ENCODE measurements at regions not wholly inside any gene's neighbourhood (a gene's known extent, or its start where the extent isn't known, plus 50 kb on each side); places are given as distances from the start of the nearest gene placed in this dataset.

DNA sequence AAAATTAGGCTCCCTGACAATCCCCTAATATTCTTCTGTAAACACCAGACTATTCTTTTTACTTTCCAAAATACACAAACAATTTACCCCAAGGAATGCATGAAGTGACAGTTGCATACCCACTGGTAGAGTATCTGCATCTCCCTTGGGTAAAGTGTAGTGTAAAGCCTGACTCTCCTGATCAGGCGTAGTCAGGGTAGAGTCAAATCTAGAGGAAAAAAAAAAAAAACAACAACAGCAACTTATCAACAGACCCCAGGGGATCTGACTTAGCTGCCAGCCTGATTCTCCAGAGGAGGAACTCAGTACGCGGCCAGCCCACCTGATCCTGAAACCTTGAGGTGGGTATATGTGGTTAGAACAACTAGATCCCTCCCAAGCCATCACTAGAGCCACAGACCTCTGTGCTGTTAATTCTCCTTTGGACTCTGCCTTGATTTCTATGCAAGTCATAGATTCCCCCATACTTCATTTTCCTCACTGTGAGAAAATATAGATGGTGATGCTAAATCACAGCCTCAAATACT is 61.0 kb downstream of the ZNF608 start:
- TF ChIP-seq ZNF764 (CRISPR knock-in tag; IDR thresholded peaks at IDR 0.05; ENCODE audit: low read depth): no peak
- no peak for TF ChIP-seq RAD51 (IDR thresholded peaks at IDR 0.05; ENCODE audit: borderline replicate concordance, low read depth)
- no peak for TF ChIP-seq NR2C2 (CRISPR knock-in tag; IDR thresholded peaks at IDR 0.05)
- TF ChIP-seq NR2C2 (tag; IDR thresholded peaks at IDR 0.05): no peak
- TF ChIP-seq, protein P1, sequence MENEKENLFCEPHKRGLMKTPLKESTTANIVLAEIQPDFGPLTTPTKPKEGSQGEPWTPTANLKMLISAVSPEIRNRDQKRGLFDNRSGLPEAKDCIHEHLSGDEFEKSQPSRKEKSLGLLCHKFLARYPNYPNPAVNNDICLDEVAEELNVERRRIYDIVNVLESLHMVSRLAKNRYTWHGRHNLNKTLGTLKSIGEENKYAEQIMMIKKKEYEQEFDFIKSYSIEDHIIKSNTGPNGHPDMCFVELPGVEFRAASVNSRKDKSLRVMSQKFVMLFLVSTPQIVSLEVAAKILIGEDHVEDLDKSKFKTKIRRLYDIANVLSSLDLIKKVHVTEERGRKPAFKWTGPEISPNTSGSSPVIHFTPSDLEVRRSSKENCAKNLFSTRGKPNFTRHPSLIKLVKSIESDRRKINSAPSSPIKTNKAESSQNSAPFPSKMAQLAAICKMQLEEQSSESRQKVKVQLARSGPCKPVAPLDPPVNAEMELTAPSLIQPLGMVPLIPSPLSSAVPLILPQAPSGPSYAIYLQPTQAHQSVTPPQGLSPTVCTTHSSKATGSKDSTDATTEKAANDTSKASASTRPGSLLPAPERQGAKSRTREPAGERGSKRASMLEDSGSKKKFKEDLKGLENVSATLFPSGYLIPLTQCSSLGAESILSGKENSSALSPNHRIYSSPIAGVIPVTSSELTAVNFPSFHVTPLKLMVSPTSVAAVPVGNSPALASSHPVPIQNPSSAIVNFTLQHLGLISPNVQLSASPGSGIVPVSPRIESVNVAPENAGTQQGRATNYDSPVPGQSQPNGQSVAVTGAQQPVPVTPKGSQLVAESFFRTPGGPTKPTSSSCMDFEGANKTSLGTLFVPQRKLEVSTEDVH (IDR thresholded peaks at IDR 0.05; ENCODE audit: low read depth, partially characterized antibody): no peak
- TF ChIP-seq POLR2A (conservative IDR thresholded peaks at IDR 0.05): no peak
- no peak for TF ChIP-seq SMC3 (conservative IDR thresholded peaks at IDR 0.05; ENCODE audit: insufficient read depth, low read depth, low read length)
- TF ChIP-seq, protein P2, sequence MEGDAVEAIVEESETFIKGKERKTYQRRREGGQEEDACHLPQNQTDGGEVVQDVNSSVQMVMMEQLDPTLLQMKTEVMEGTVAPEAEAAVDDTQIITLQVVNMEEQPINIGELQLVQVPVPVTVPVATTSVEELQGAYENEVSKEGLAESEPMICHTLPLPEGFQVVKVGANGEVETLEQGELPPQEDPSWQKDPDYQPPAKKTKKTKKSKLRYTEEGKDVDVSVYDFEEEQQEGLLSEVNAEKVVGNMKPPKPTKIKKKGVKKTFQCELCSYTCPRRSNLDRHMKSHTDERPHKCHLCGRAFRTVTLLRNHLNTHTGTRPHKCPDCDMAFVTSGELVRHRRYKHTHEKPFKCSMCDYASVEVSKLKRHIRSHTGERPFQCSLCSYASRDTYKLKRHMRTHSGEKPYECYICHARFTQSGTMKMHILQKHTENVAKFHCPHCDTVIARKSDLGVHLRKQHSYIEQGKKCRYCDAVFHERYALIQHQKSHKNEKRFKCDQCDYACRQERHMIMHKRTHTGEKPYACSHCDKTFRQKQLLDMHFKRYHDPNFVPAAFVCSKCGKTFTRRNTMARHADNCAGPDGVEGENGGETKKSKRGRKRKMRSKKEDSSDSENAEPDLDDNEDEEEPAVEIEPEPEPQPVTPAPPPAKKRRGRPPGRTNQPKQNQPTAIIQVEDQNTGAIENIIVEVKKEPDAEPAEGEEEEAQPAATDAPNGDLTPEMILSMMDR (IDR thresholded peaks at IDR 0.05 in 2 of 3, conservative IDR thresholded peaks at IDR 0.05 in 1 of 3; ENCODE audit: insufficient read depth in 2 of 3, low read depth in 1 of 3, low read length in 3 of 3): no peak
- TF ChIP-seq MTA3 (IDR thresholded peaks at IDR 0.05; ENCODE audit: borderline replicate concordance): no peak
- TF ChIP-seq CBX8 (IDR thresholded peaks at IDR 0.05; ENCODE audit: borderline replicate concordance, extremely low read depth, low read depth, low read length, poor library complexity, severe bottlenecking): no peak

Data from K562 (cell line).